DND-41 (cell line): ENCODE measurements at regions not wholly inside any gene's neighbourhood (a gene's known extent, or its start where the extent isn't known, plus 50 kb on each side); places are given as distances from the start of the nearest gene placed in this dataset.

ENCODE experiments used
- ATAC-seq: fragments of 200-7000 bp; cut with Tn5 transposase; 3 replicates; pipeline ENCODE4 v1.9.1; 2021; ENCODE audit warnings: low read depth; ENCODE audit not compliant: insufficient read depth
- DNase-seq: peaks from one replicate; pipeline ENCODE4 v3.0.0-alpha.2; 2020
- H2AFZ ChIP-seq: 2 replicates; pipeline ENCODE4 v1.6.0; 2012; ENCODE audit warnings: low read depth, low read length
- H3K27ac ChIP-seq: 2 replicates; pipeline ENCODE4 v1.5.1; 2012; ENCODE audit warnings: low read length, inconsistent platforms
- H3K27me3 ChIP-seq: fragments of 200-600 bp; sonication (generic); 2 replicates; pipeline ENCODE4 v1.6.0; 2012; ENCODE audit warnings: low read length, mild to moderate bottlenecking, inconsistent platforms; ENCODE audit not compliant: insufficient read depth, poor library complexity
- H3K36me3 ChIP-seq: 2 replicates; pipeline ENCODE4 v1.5.1; 2012; ENCODE audit warnings: low read length, inconsistent platforms; ENCODE audit not compliant: insufficient read depth
- H3K4me1 ChIP-seq: 2 replicates; pipeline ENCODE4 v1.5.1; 2012; ENCODE audit warnings: mild to moderate bottlenecking, low read length; ENCODE audit not compliant: insufficient read depth
- H3K4me2 ChIP-seq: 2 replicates; pipeline ENCODE4 v1.6.0; 2012; ENCODE audit warnings: mild to moderate bottlenecking, moderate library complexity, low read length, inconsistent platforms; ENCODE audit not compliant: insufficient read depth
- H3K4me3 ChIP-seq, 2 experiments: fragments of 200-600 bp in 1 of 2; shearing (Covaris generic) in 1 of 2; 2 replicates each; pipeline ENCODE4 v1.5.1; 2012 to 2016; ENCODE audit warnings: inconsistent platforms in 2 of 2, low read length in 2 of 2, mild to moderate bottlenecking in 2 of 2, low read depth in 1 of 2, moderate library complexity in 1 of 2
- H3K79me2 ChIP-seq: 2 replicates; pipeline ENCODE4 v1.6.0; 2012; ENCODE audit warnings: low read length, inconsistent platforms; ENCODE audit not compliant: insufficient read depth
- H3K9ac ChIP-seq: 2 replicates; pipeline ENCODE4 v1.6.0; 2012; ENCODE audit warnings: low read depth, mild to moderate bottlenecking, inconsistent platforms, low read length, moderate library complexity
- H3K9me3 ChIP-seq: 2 replicates; pipeline ENCODE4 v1.5.1; 2012; ENCODE audit warnings: low read length, moderate library complexity, mild to moderate bottlenecking, inconsistent platforms; ENCODE audit not compliant: insufficient read depth, severe bottlenecking
- H4K20me1 ChIP-seq: 2 replicates; pipeline ENCODE4 v1.6.0; 2012; ENCODE audit warnings: low read length; ENCODE audit not compliant: insufficient read depth
- CTCF ChIP-seq: IDR thresholded peaks from 2 replicates; pipeline ENCODE4 v1.5.1; 2012; ENCODE audit warnings: borderline replicate concordance, low read length, moderate library complexity, mild to moderate bottlenecking; ENCODE audit not compliant: poor library complexity, severe bottlenecking; ENCODE audit errors: extremely low read depth
- EZH2 ChIP-seq: IDR thresholded peaks from 3 replicates; pipeline ENCODE4 v1.6.1; 2012; ENCODE audit warnings: borderline replicate concordance, low read depth, mild to moderate bottlenecking, moderate library complexity, low read length, inconsistent platforms; ENCODE audit not compliant: severe bottlenecking

- TF ChIP-seq EZH2, result no peak
- no peak for TF ChIP-seq CTCF
- ATAC-seq (no peak), DNase-seq (no peak)
- peaks cover 5% of the 10 kb centered on the region for H3K27me3 ChIP-seq
- no peak overlapping the region for H2AFZ ChIP-seq
- H3K9me3 ChIP-seq, result no peaks in the 10 kb centered on the region
- no peaks in the 10 kb centered on the region for H3K79me2 ChIP-seq
- H3K4me3 ChIP-seq, result no peak overlapping the region
- no peaks in the 10 kb centered on the region for H4K20me1 ChIP-seq
- H3K27ac ChIP-seq, result no peak overlapping the region
- no peak overlapping the region for H3K4me2 ChIP-seq
- no peaks in the 10 kb centered on the region for H3K4me1 ChIP-seq
- no peak overlapping the region for H3K9ac ChIP-seq
- H3K36me3 ChIP-seq, result no peaks in the 10 kb centered on the region
Observed at GRCh38 chr22:49011379-49011768, 816.3 kb downstream of the BRD1 start.

DNA sequence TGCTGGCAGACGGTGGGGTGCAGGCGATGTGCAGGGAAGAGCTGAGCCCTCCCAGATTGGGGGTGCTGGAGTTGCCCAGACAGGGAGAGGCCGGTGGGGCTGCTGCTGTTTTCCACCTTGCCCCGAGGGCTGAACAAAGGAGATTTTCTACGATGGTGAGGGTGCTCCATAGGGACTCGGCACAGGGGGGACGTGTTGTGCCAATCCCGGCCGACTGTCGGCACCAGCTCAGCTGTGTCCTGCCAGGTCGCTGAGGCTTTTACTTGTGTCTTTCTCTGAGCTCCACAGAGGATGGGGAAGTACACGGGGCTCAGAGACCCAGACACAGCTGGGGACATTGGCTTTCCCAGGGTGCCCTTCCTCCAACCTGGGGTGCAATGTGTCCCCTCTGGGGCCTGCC is 816.8 kb downstream of the BRD1 start:
- Histone ChIP-seq H3K79me2 (no peaks in the 10 kb centered on the region), H3K9me3 (no peaks in the 10 kb centered on the region), H3K27ac (no peak overlapping the region), H4K20me1 (no peaks in the 10 kb centered on the region), H2AFZ (no peak overlapping the region), H3K9ac (no peak overlapping the region), H3K4me1 (no peaks in the 10 kb centered on the region), H3K27me3 (peaks cover 5% of the 10 kb centered on the region), H3K36me3 (no peaks in the 10 kb centered on the region), H3K4me3 (no peak overlapping the region), H3K4me2 (no peak overlapping the region)
- TF ChIP-seq EZH2 (no peak), CTCF (no peak)
- ATAC-seq, result no peak
- DNase-seq, result no peak

GRCh38 chr22:49010070-49010863 is 817.4 kb downstream of the BRD1 start:
- Histone ChIP-seq H3K4me3 (no peak overlapping the region), H3K36me3 (no peaks in the 10 kb centered on the region), H3K79me2 (no peaks in the 10 kb centered on the region), H4K20me1 (no peaks in the 10 kb centered on the region), H3K9ac (no peak overlapping the region), H2AFZ (no peak overlapping the region), H3K27me3 (peaks cover 5% of the 10 kb centered on the region), H3K9me3 (no peaks in the 10 kb centered on the region), H3K4me2 (no peak overlapping the region), H3K27ac (no peak overlapping the region), H3K4me1 (no peaks in the 10 kb centered on the region)
- DNase-seq (no peak), ATAC-seq (no peak)
- TF ChIP-seq EZH2 (no peak), CTCF (no peak)
